WI38 (cell line): ENCODE measurements at regions not wholly inside any gene's neighbourhood (a gene's known extent, or its start where the extent isn't known, plus 50 kb on each side); places are given as distances from the start of the nearest gene placed in this dataset.
"Not testable (repeated sequence)": the region's sequence is repeated elsewhere in the genome, so short reads cannot be mapped to it uniquely, and the experiment has no call there.

ENCODE experiments used
- H3K4me3 ChIP-seq: 2 replicates; pipeline ENCODE4 v1.5.1; 2011; ENCODE audit warnings: low read depth, mild to moderate bottlenecking, control low read depth, low read length
- CTCF ChIP-seq: IDR thresholded peaks from 2 replicates; pipeline ENCODE4 v1.5.1; 2012; ENCODE audit warnings: low read depth, mild to moderate bottlenecking, control low read depth, low read length

GRCh38 chr5:166716856-166717492 is 1574.5 kb upstream of the WWC1 start:
- no peak for TF ChIP-seq CTCF
- no peak overlapping the region for H3K4me3 ChIP-seq

- H3K4me3 ChIP-seq = no peak overlapping the region
- no peak for TF ChIP-seq CTCF
Measured at GRCh38 chr5:166719991-166720390, 1571.5 kb upstream of the WWC1 start.

GRCh38 chr5:166722939-166723338 is 1568.5 kb upstream of the WWC1 start:
- H3K4me3 ChIP-seq = no peak overlapping the region
- no peak for TF ChIP-seq CTCF

GRCh38 chr5:166724284-166724683 is 1567.2 kb upstream of the WWC1 start:
- no peak overlapping the region for H3K4me3 ChIP-seq
- no peak for TF ChIP-seq CTCF

- TF ChIP-seq CTCF = no peak
- no peak overlapping the region for H3K4me3 ChIP-seq
Measured at GRCh38 chr5:166725593-166725992, 1565.9 kb upstream of the WWC1 start.

- TF ChIP-seq CTCF = no peak
Measured at GRCh38 chr5:166726406-166726805, 1565.0 kb upstream of the WWC1 start.

GRCh38 chr5:166742951-166743350 is 1548.5 kb upstream of the WWC1 start:
- H3K4me3 ChIP-seq = not testable (repeated sequence)

More at GRCh38 chr5:166726406-166726805, 1565.0 kb upstream of the WWC1 start:
- H3K4me3 ChIP-seq = no peak overlapping the region

GRCh38 chr5:166746506-166746905 is 1544.9 kb upstream of the WWC1 start:
- no peak overlapping the region for H3K4me3 ChIP-seq
- TF ChIP-seq CTCF = no peak
